Osteocyte (in vitro differentiated cells): ENCODE measurements at regions not wholly inside any gene's neighbourhood (a gene's known extent, or its start where the extent isn't known, plus 50 kb on each side); places are given as distances from the start of the nearest gene placed in this dataset.
A peak's percentile ranks its signal among the peaks of the same experiment; 100 is the strongest.

Experiments
- DNase-seq: peaks from one replicate; pipeline ENCODE4 v3.0.0; 2021; ENCODE audit warnings: mixed read lengths; ENCODE audit not compliant: unreplicated experiment; ENCODE audit errors: extremely low spot score
- H3K27ac Mint-ChIP-seq: one replicate; pipeline ENCODE4 v1.8.0; 2021; ENCODE audit warnings: mild to moderate bottlenecking, mixed read lengths; ENCODE audit not compliant: unreplicated experiment
- H3K27me3 Mint-ChIP-seq: one replicate; pipeline ENCODE4 v1.8.0; 2021; ENCODE audit warnings: mixed read lengths; ENCODE audit not compliant: unreplicated experiment
- H3K36me3 Mint-ChIP-seq: one replicate; pipeline ENCODE4 v1.8.0; 2021; ENCODE audit warnings: mixed read lengths; ENCODE audit not compliant: unreplicated experiment
- H3K4me1 Mint-ChIP-seq: one replicate; pipeline ENCODE4 v1.8.0; 2021; ENCODE audit warnings: mixed read lengths; ENCODE audit not compliant: unreplicated experiment
- H3K4me3 Mint-ChIP-seq: one replicate; pipeline ENCODE4 v1.8.0; 2021; ENCODE audit warnings: mild to moderate bottlenecking, moderate library complexity, mixed read lengths; ENCODE audit not compliant: unreplicated experiment
- H3K9me3 Mint-ChIP-seq: one replicate; pipeline ENCODE4 v1.8.0; 2021; ENCODE audit warnings: mixed read lengths; ENCODE audit not compliant: unreplicated experiment
- TF ChIP-seq, protein P1 (sequence below): fragments of 200-600 bp; sonication (generic); IDR thresholded peaks from 2 replicates; pipeline ENCODE4 v1.5.0; 2021; ENCODE audit warnings: antibody characterized with exemption, mild to moderate bottlenecking, moderate library complexity

DNA sequence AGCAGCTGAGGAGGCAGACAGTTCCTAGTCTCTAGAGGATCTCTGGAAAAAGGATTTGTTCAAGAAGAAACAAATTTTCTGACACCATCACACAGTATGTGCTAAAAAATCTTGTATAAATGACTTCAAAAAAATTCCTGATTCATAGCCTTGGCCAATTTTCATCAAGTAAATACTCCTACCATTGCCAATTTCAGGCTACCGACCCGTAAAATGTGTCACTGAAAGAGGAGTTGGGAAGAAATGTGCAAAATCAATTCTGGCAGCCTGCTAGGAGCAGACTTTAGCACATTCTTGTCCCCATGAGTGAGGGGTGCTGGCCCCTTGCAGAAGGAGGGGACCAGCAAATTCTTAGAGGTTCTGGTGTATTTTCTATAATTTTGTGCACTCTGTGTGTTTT lies 109.4 kb downstream of the TMEM30B start:
- TF ChIP-seq, protein P1, sequence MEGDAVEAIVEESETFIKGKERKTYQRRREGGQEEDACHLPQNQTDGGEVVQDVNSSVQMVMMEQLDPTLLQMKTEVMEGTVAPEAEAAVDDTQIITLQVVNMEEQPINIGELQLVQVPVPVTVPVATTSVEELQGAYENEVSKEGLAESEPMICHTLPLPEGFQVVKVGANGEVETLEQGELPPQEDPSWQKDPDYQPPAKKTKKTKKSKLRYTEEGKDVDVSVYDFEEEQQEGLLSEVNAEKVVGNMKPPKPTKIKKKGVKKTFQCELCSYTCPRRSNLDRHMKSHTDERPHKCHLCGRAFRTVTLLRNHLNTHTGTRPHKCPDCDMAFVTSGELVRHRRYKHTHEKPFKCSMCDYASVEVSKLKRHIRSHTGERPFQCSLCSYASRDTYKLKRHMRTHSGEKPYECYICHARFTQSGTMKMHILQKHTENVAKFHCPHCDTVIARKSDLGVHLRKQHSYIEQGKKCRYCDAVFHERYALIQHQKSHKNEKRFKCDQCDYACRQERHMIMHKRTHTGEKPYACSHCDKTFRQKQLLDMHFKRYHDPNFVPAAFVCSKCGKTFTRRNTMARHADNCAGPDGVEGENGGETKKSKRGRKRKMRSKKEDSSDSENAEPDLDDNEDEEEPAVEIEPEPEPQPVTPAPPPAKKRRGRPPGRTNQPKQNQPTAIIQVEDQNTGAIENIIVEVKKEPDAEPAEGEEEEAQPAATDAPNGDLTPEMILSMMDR = no peak
- Mint-ChIP-seq H3K4me3 (no peak overlapping the region), H3K27me3 (no peaks in the 10 kb centered on the region), H3K4me1 (peaks cover 66% of the 10 kb centered on the region), H3K36me3 (peaks cover 4% of the 10 kb centered on the region), H3K9me3 (peaks cover 7% of the 10 kb centered on the region), H3K27ac (peak overlapping the region; percentile 75)
- DNase-seq = no peak

DNA sequence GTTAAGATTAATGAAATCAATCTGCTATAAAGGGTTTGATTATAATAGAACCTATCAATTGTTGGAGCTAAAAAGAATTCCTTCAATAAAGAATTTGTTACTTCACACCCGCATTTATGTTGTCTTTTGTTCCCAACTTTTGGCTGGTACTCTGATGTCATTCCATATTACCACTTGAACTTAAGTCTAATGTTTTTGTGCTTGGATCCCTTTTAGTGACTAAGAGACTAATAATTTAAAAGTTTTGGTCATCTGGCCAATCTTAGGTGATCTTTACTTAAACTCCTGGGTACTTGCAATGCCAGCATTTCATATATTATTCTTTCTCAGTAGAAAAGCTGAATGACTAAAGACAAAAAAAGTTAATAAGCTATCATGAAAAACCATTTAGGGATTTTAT lies 113.0 kb downstream of the TMEM30B start:
- no peak for DNase-seq
- Mint-ChIP-seq H3K4me3 (no peak overlapping the region), H3K36me3 (peaks cover 13% of the 10 kb centered on the region), H3K4me1 (peaks cover 37% of the 10 kb centered on the region), H3K27me3 (no peaks in the 10 kb centered on the region), H3K27ac (peak overlapping the region; percentile 63), H3K9me3 (peaks cover 21% of the 10 kb centered on the region)
- TF ChIP-seq, protein P1 = no peak

- Mint-ChIP-seq H3K4me3 (no peak overlapping the region), H3K27ac (peak overlapping the region; percentile 63), H3K27me3 (no peaks in the 10 kb centered on the region), H3K4me1 (peaks cover 37% of the 10 kb centered on the region), H3K36me3 (peaks cover 14% of the 10 kb centered on the region), H3K9me3 (peaks cover 22% of the 10 kb centered on the region)
- DNase-seq = no peak
- TF ChIP-seq, protein P1 = no peak
Measured at GRCh38 chr14:61167642-61168041, 113.5 kb downstream of the TMEM30B start.

DNA sequence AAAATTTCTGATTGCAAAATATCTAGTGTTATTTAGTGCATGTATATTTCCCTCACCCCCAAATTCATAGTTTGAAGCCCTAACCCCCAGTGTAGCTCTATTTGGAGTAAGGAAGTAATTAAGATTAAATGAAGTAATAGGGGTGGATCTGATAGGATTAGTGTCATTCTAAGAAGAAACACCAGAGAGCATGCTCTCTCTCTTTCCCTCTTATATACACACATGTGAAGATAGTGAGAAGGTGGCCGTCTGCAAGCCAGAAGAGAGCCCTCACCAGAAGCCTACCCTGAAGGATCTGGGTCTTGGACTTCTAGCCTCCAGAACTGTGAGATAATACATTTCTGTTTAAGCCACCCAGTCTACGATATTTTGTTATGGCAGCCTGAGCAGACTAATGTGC lies 120.3 kb downstream of the TMEM30B start:
- Mint-ChIP-seq H3K9me3 (peaks cover 10% of the 10 kb centered on the region), H3K4me3 (no peak overlapping the region), H3K27me3 (no peaks in the 10 kb centered on the region), H3K27ac (no peak overlapping the region), H3K4me1 (peaks cover 28% of the 10 kb centered on the region), H3K36me3 (peaks cover 19% of the 10 kb centered on the region)
- TF ChIP-seq, protein P1 = no peak
- no peak for DNase-seq

- Mint-ChIP-seq H3K27ac (peak overlapping the region; percentile 98), H3K36me3 (no peaks in the 10 kb centered on the region), H3K4me1 (peaks cover 74% of the 10 kb centered on the region), H3K9me3 (no peaks in the 10 kb centered on the region), H3K27me3 (no peaks in the 10 kb centered on the region), H3K4me3 (peak overlapping the region; percentile 49)
- TF ChIP-seq, protein P1 = no peak
- no peak for DNase-seq
Measured at GRCh38 chr14:61154641-61155040, 126.5 kb downstream of the TMEM30B start.
